Thymus (tissue), 11 donors: ENCODE measurements at regions not wholly inside any gene's neighbourhood (a gene's known extent, or its start where the extent isn't known, plus 50 kb on each side); places are given as distances from the start of the nearest gene placed in this dataset.

ENCODE experiments used
- DNase-seq, 9 donors: peaks; one replicate each; pipeline ENCODE4 v3.0.0-alpha.2; 2013; ENCODE audit warnings: low spot score in 9 of 9, low read depth in 6 of 9, missing footprints in 1 of 9
- H3K27ac ChIP-seq, 2 donors: one replicate each; pipeline ENCODE4 v1.5.1; 2013; ENCODE audit warnings: control low read depth in 1 of 2, low read depth in 1 of 2, low read length in 1 of 2, mild to moderate bottlenecking in 1 of 2, moderate library complexity in 1 of 2
- H3K27me3 ChIP-seq, 2 donors: one replicate each; pipeline ENCODE4 v1.5.1; 2013; ENCODE audit warnings: low read length in 1 of 2; ENCODE audit not compliant: control insufficient read depth in 2 of 2, insufficient read depth in 1 of 2
- H3K36me3 ChIP-seq, 2 donors: one replicate each; pipeline ENCODE4 v1.5.1; 2013; ENCODE audit warnings: low read length in 1 of 2, mild to moderate bottlenecking in 1 of 2, moderate library complexity in 1 of 2; ENCODE audit not compliant: control insufficient read depth in 2 of 2, insufficient read depth in 2 of 2
- H3K4me1 ChIP-seq, 2 donors: one replicate each; pipeline ENCODE4 v1.5.1; 2013; ENCODE audit warnings: low read length in 2 of 2; ENCODE audit not compliant: control insufficient read depth in 2 of 2, insufficient read depth in 2 of 2
- H3K4me3 ChIP-seq, 2 donors: one replicate each; pipeline ENCODE4 v1.5.1; 2013; ENCODE audit warnings: low read length in 2 of 2, control low read depth in 1 of 2, mild to moderate bottlenecking in 1 of 2
- H3K9me3 ChIP-seq, 2 donors: one replicate each; pipeline ENCODE4 v1.5.1; 2013; ENCODE audit warnings: low read length in 1 of 2, mild to moderate bottlenecking in 1 of 2; ENCODE audit not compliant: control insufficient read depth in 2 of 2, insufficient read depth in 1 of 2
- WGBS: extraction: QIAGEN DNeasy Blood & Tissue Kit; methylation state at CpG from one replicate; pipeline ENCODE4 v1.1.7; 2013; 5-methylcytosine and 5-hydroxymethylcytosine counted together
- donor health status: healthy.

GRCh38 chr10:47143072-47143471 is 156.9 kb upstream of the GDF10 start:
- no peaks in the 10 kb centered on the region for H3K9me3 ChIP-seq
- no peaks in the 10 kb centered on the region for H3K36me3 ChIP-seq
- DNase-seq, result no peak
- peaks cover 12 to 17% of the 10 kb centered on the region in 2 donors for H3K4me1 ChIP-seq
- no peak overlapping the region for H3K27ac ChIP-seq
- WGBS, result 97% methylated on average over 9 of the region's 9 CpGs
- H3K27me3 ChIP-seq, result no peaks in the 10 kb centered on the region
- H3K4me3 ChIP-seq, result no peak overlapping the region

GRCh38 chr10:47143473-47143872 is 156.5 kb upstream of the GDF10 start:
- H3K36me3 ChIP-seq, result no peaks in the 10 kb centered on the region
- 94% methylated on average over 1 of the region's 1 CpG for WGBS
- no peaks in the 10 kb centered on the region for H3K27me3 ChIP-seq
- H3K9me3 ChIP-seq, result no peaks in the 10 kb centered on the region
- peaks cover 12 to 17% of the 10 kb centered on the region in 2 donors for H3K4me1 ChIP-seq
- H3K4me3 ChIP-seq, result no peak overlapping the region
- DNase-seq, result no peak
- no peak overlapping the region for H3K27ac ChIP-seq

GRCh38 chr10:47144525-47144924 is 155.5 kb upstream of the GDF10 start:
- Histone ChIP-seq H3K27ac (peak overlapping the region in 1 of 2 donors; percentile 11), H3K27me3 (no peaks in the 10 kb centered on the region), H3K4me3 (no peak overlapping the region), H3K36me3 (no peaks in the 10 kb centered on the region), H3K4me1 (peaks cover 12 to 15% of the 10 kb centered on the region in 2 donors), H3K9me3 (no peaks in the 10 kb centered on the region)
- DNase-seq, result no peak
- WGBS, result 96% methylated on average over 3 of the region's 3 CpGs

- no peaks in the 10 kb centered on the region for H3K9me3 ChIP-seq
- H3K27me3 ChIP-seq, result no peaks in the 10 kb centered on the region
- no peak overlapping the region for H3K27ac ChIP-seq
- H3K4me3 ChIP-seq, result no peak overlapping the region
- 22% methylated on average over 5 of the region's 5 CpGs for WGBS
- peak in 2 of 9 donors; percentile 14 to 28 for DNase-seq
- H3K4me1 ChIP-seq, result peaks cover 12 to 15% of the 10 kb centered on the region in 2 donors
- H3K36me3 ChIP-seq, result no peaks in the 10 kb centered on the region
Measured at GRCh38 chr10:47145290-47145934, 154.6 kb upstream of the GDF10 start.

- H3K9me3 ChIP-seq, result no peaks in the 10 kb centered on the region
- no peaks in the 10 kb centered on the region for H3K36me3 ChIP-seq
- no peak for DNase-seq
- H3K4me1 ChIP-seq, result peaks cover 12 to 15% of the 10 kb centered on the region in 2 donors
- WGBS, result 97% methylated on average over 3 of the region's 3 CpGs
- no peak overlapping the region for H3K27ac ChIP-seq
- no peaks in the 10 kb centered on the region for H3K27me3 ChIP-seq
- H3K4me3 ChIP-seq, result no peak overlapping the region
Measured at GRCh38 chr10:47146572-47146971, 153.4 kb upstream of the GDF10 start.

- H3K9me3 ChIP-seq, result no peaks in the 10 kb centered on the region
- no peak for DNase-seq
- no peak overlapping the region for H3K27ac ChIP-seq
- H3K4me1 ChIP-seq, result peaks cover 12 to 15% of the 10 kb centered on the region in 2 donors
- H3K36me3 ChIP-seq, result no peaks in the 10 kb centered on the region
- no peak overlapping the region for H3K4me3 ChIP-seq
- no peaks in the 10 kb centered on the region for H3K27me3 ChIP-seq
Measured at GRCh38 chr10:47147186-47147585, 152.8 kb upstream of the GDF10 start.

GRCh38 chr10:47150581-47150980 is 149.4 kb upstream of the GDF10 start:
- Histone ChIP-seq H3K4me3 (no peak overlapping the region), H3K27ac (no peak overlapping the region), H3K36me3 (no peaks in the 10 kb centered on the region), H3K4me1 (peaks cover under 1 to 2% of the 10 kb centered on the region in 2 donors), H3K27me3 (no peaks in the 10 kb centered on the region), H3K9me3 (peaks cover 0 to 4% of the 10 kb centered on the region in 2 donors)
- no peak for DNase-seq
- WGBS, result 93% methylated on average over 3 of the region's 3 CpGs

GRCh38 chr10:47151920-47152319 is 148.1 kb upstream of the GDF10 start:
- no peaks in the 10 kb centered on the region for H3K27me3 ChIP-seq
- 93% methylated on average over 6 of the region's 6 CpGs for WGBS
- H3K36me3 ChIP-seq, result no peaks in the 10 kb centered on the region
- no peak overlapping the region for H3K4me3 ChIP-seq
- peaks cover 0 to 4% of the 10 kb centered on the region in 2 donors for H3K9me3 ChIP-seq
- no peak for DNase-seq
- no peaks in the 10 kb centered on the region for H3K4me1 ChIP-seq
- H3K27ac ChIP-seq, result no peak overlapping the region

GRCh38 chr10:47152861-47153349 is 147.1 kb upstream of the GDF10 start:
- H3K27me3 ChIP-seq, result no peaks in the 10 kb centered on the region
- H3K27ac ChIP-seq, result no peak overlapping the region
- peaks cover 0 to 4% of the 10 kb centered on the region in 2 donors for H3K9me3 ChIP-seq
- DNase-seq, result no peak
- H3K4me3 ChIP-seq, result no peak overlapping the region
- no peaks in the 10 kb centered on the region for H3K4me1 ChIP-seq
- 95% methylated on average over 3 of the region's 3 CpGs for WGBS
- H3K36me3 ChIP-seq, result no peaks in the 10 kb centered on the region
